HCT116 (cell line): ENCODE measurements at regions not wholly inside any gene's neighbourhood (a gene's known extent, or its start where the extent isn't known, plus 50 kb on each side); places are given as distances from the start of the nearest gene placed in this dataset.

Experiments
- ATAC-seq: fragments of 200-7000 bp; cut with Tn5 transposase; 2 replicates; pipeline ENCODE4 v1.9.1; 2020; ENCODE audit warnings: mild to moderate bottlenecking, moderate library complexity
- BruUV-seq: library from RNA; stranded (reverse); fragments of 400-500 nt; replicated peaks from 2 replicates; lab custom pipeline; 2021; lab: Mats Ljungman, UMichigan
- CTCF ChIA-PET: fragments of 300-600 bp; sonication (Branson Sonifier 250); formaldehyde crosslinking; loops from one replicate; lab custom pipeline; 2021; ENCODE audit warnings: antibody characterized with exemption; lab: Charles Lee
- POLR2A ChIA-PET: fragments of 300-600, 350-600 bp; sonication (Branson Sonifier 250); formaldehyde crosslinking; loops from one replicate; lab custom pipeline; 2021; ENCODE audit warnings: antibody characterized with exemption; lab: Charles Lee
- RAD21 ChIA-PET, 2 experiments: fragments of 300-600 bp; sonication (Branson Sonifier 250); formaldehyde crosslinking; loops; one replicate each; lab custom pipeline; 2023; ENCODE audit warnings: low total read pairs in 2 of 2; ENCODE audit not compliant: uncharacterized antibody in 2 of 2, unreplicated experiment in 2 of 2, low non-redundant PET in 1 of 2; lab: Charles Lee
- DNase-seq: peaks from one replicate; pipeline ENCODE4 v3.0.0-alpha.2; 2010; ENCODE audit warnings: low read depth, low spot score
- H2AFZ ChIP-seq: fragments of 200-600 bp; shearing (Covaris generic), sonication (generic); 2 replicates; pipeline ENCODE4 v1.6.1; 2017; ENCODE audit warnings: low read depth, mixed run types, mixed read lengths, antibody characterized with exemption, low read length; ENCODE audit not compliant: poor library complexity, severe bottlenecking
- H3K27ac ChIP-seq: 2 replicates; pipeline ENCODE4 v1.5.1; 2012; ENCODE audit warnings: low read depth, low read length
- H3K27me3 ChIP-seq: fragments of 200-600 bp; sonication (generic); 2 replicates; pipeline ENCODE4 v1.6.1; 2016; ENCODE audit warnings: mixed run types, low read length, mixed read lengths; ENCODE audit not compliant: insufficient read depth
- H3K36me3 ChIP-seq, 2 experiments: fragments of 200-500 bp in 1 of 2; fragments of 200-600 bp in 1 of 2; sonication (Bioruptor generic) in 1 of 2; sonication (generic) in 1 of 2; 2 replicates each; pipeline versions ENCODE4 v1.5.1 to v1.6.1; 2014 to 2016; ENCODE audit warnings: low read length in 2 of 2, inconsistent platforms in 1 of 2, mixed read lengths in 1 of 2, mixed run types in 1 of 2; ENCODE audit not compliant: insufficient read depth in 2 of 2, control insufficient read depth in 1 of 2
- H3K4me1 ChIP-seq, 2 experiments: fragments of 200-600 bp in 1 of 2; sonication (generic) in 1 of 2; 2 replicates each; pipeline versions ENCODE4 v1.5.1 to v1.6.1; 2012 to 2017; ENCODE audit warnings: low read length in 2 of 2, inconsistent platforms in 1 of 2, mild to moderate bottlenecking in 1 of 2, mixed read lengths in 1 of 2, mixed run types in 1 of 2, moderate library complexity in 1 of 2; ENCODE audit not compliant: insufficient read depth in 2 of 2, control insufficient read depth in 1 of 2
- H3K4me2 ChIP-seq: fragments of 200-600 bp; sonication (generic); 2 replicates; pipeline ENCODE4 v1.6.1; 2017; ENCODE audit warnings: mixed run types, low read length, mixed read lengths
- H3K4me3 ChIP-seq, 2 experiments: fragments of 200-600 bp in 1 of 2; sonication (generic) in 1 of 2; replicated peaks in 1 of 2; 2 replicates each; pipeline ENCODE4 v1.5.1; 2011 to 2016; ENCODE audit warnings: low read length in 2 of 2, control low read depth in 1 of 2, low read depth in 1 of 2, mild to moderate bottlenecking in 1 of 2, mixed read lengths in 1 of 2, mixed run types in 1 of 2
- H3K79me2 ChIP-seq: fragments of 200-600 bp; sonication (generic); 2 replicates; pipeline ENCODE4 v1.6.1; 2017; ENCODE audit warnings: mild to moderate bottlenecking, mixed run types, low read length, moderate library complexity, mixed read lengths; ENCODE audit not compliant: insufficient read depth
- H3K9ac ChIP-seq: fragments of 200-600 bp; sonication (generic); 2 replicates; pipeline ENCODE4 v1.6.1; 2016; ENCODE audit warnings: low read length, mixed read lengths
- H3K9me2 ChIP-seq: fragments of 200-600 bp; sonication (generic), shearing (Covaris generic); 2 replicates; pipeline ENCODE4 v1.6.1; 2017; ENCODE audit warnings: mixed run types, mild to moderate bottlenecking, moderate library complexity; ENCODE audit not compliant: insufficient read depth
- H3K9me3 ChIP-seq, 2 experiments: fragments of 200-500 bp in 1 of 2; fragments of 200-600 bp in 1 of 2; sonication (Bioruptor generic) in 1 of 2; sonication (generic) in 1 of 2; 2 replicates each; pipeline ENCODE4 v1.6.1; 2014 to 2017; ENCODE audit warnings: low read length in 2 of 2, mixed read lengths in 2 of 2, inconsistent platforms in 1 of 2, low read depth in 1 of 2, mild to moderate bottlenecking in 1 of 2, mixed run types in 1 of 2, moderate library complexity in 1 of 2; ENCODE audit not compliant: control insufficient read depth in 1 of 2, insufficient read depth in 1 of 2
- H4K20me1 ChIP-seq: fragments of 200-600 bp; sonication (generic), shearing (Covaris generic); 2 replicates; pipeline ENCODE4 v1.6.1; 2017; ENCODE audit warnings: mixed run types, mild to moderate bottlenecking, moderate library complexity; ENCODE audit not compliant: insufficient read depth
- ATF3 ChIP-seq: IDR thresholded peaks from 2 replicates; pipeline ENCODE4 v1.6.1; 2012
- CBX3 ChIP-seq: IDR thresholded peaks from 2 replicates; pipeline ENCODE4 v1.6.1; 2012; ENCODE audit warnings: low read depth
- ELF1 ChIP-seq: IDR thresholded peaks from 2 replicates; pipeline ENCODE4 v1.6.1; 2012; ENCODE audit warnings: low read depth, borderline replicate concordance
- EZH2 ChIP-seq: fragments of 200-600 bp; sonication (generic); IDR thresholded peaks from 2 replicates; pipeline ENCODE4 v1.6.1; 2017; ENCODE audit warnings: antibody characterized with exemption, mixed run types
- FOSL1 ChIP-seq: IDR thresholded peaks from 2 replicates; pipeline ENCODE4 v1.6.1; 2012; ENCODE audit warnings: low read depth
- POLR2AphosphoS5 ChIP-seq: IDR thresholded peaks from 2 replicates; pipeline ENCODE4 v1.6.1; 2011; ENCODE audit warnings: mild to moderate bottlenecking, low read depth, low read length, moderate library complexity
- REST ChIP-seq: IDR thresholded peaks from 2 replicates; pipeline ENCODE4 v1.6.1; 2012; ENCODE audit warnings: low read depth
- SRF ChIP-seq: IDR thresholded peaks from 2 replicates; pipeline ENCODE4 v1.6.1; 2012; ENCODE audit warnings: low read depth
- TCF7L2 ChIP-seq: IDR thresholded peaks from 2 replicates; pipeline ENCODE4 v1.7.0; 2011; ENCODE audit warnings: borderline replicate concordance, inconsistent platforms; ENCODE audit not compliant: insufficient read depth, insufficient read length; ENCODE audit errors: extremely low read depth
- ZBTB33 ChIP-seq: IDR thresholded peaks from 2 replicates; pipeline ENCODE4 v1.6.1; 2011; ENCODE audit warnings: mild to moderate bottlenecking, low read length, moderate library complexity; ENCODE audit not compliant: insufficient replicate concordance; ENCODE audit errors: extremely low read depth
- intact Hi-C: fragments of 100-400 bp; cut with micrococcal nuclease; formaldehyde crosslinking; loops from 2 replicates; pipeline ENCODE4 v1.10.0; 2022

GRCh38 chr1:118363396-118363795 is 178.4 kb upstream of the SPAG17 start:
- Histone ChIP-seq H3K9ac (no peak overlapping the region), H4K20me1 (no peaks in the 10 kb centered on the region; the same call in 1 of the 2 replicates), H3K9me2 (no peaks in the 10 kb centered on the region), H2AFZ (no peak overlapping the region), H3K4me3 (no peak overlapping the region), H3K4me1 (no peaks in the 10 kb centered on the region), H3K27me3 (no peaks in the 10 kb centered on the region), H3K79me2 (no peaks in the 10 kb centered on the region), H3K4me2 (no peak overlapping the region), H3K27ac (no peak overlapping the region), H3K36me3 (no peaks in the 10 kb centered on the region), H3K9me3 (peaks cover 0 to 4% of the 10 kb centered on the region in 2 experiments; a peak in 3 of 4 replicates)
- no TSS peak for BruUV-seq
- ATAC-seq (no peak), DNase-seq (no peak)
- no peak for TF ChIP-seq ELF1
- TF ChIP-seq FOSL1, result no peak
- TF ChIP-seq ZBTB33, result no peak
- TF ChIP-seq EZH2, result no peak
- TF ChIP-seq CBX3, result no peak
- TF ChIP-seq REST, result no peak
- no peak for TF ChIP-seq ATF3
- TF ChIP-seq POLR2AphosphoS5, result no peak
- no peak for TF ChIP-seq SRF
- no peak for TF ChIP-seq TCF7L2
- CTCF ChIA-PET, result no interaction called here
- RAD21 ChIA-PET, result no interaction called here
- POLR2A ChIA-PET, result no interaction called here
- intact Hi-C loops, result no loop called here
